Superior temporal gyrus (tissue), 1 donor: ENCODE measurements at regions not wholly inside any gene's neighbourhood (a gene's known extent, or its start where the extent isn't known, plus 50 kb on each side); places are given as distances from the start of the nearest gene placed in this dataset.
"Not testable (repeated sequence)": the region's sequence is repeated elsewhere in the genome, so short reads cannot be mapped to it uniquely, and the experiment has no call there.

ENCODE experiments used
- DNase-seq: peaks from one replicate; pipeline ENCODE4 v3.0.0-alpha.2; 2016; ENCODE audit errors: extremely low spot score

GRCh38 chr12:42728287-42728686 lies 138.7 kb upstream of the PRICKLE1 start:
- no peak for DNase-seq

- DNase-seq: no peak
Measured at GRCh38 chr12:42725809-42726208, 136.3 kb upstream of the PRICKLE1 start.

GRCh38 chr12:42716491-42716891 lies 126.9 kb upstream of the PRICKLE1 start:
- no peak for DNase-seq

- DNase-seq: not testable (repeated sequence)
Measured at GRCh38 chr12:42713566-42713965, 124.0 kb upstream of the PRICKLE1 start.

- DNase-seq: not testable (repeated sequence)
Measured at GRCh38 chr12:42708374-42708773, 118.8 kb upstream of the PRICKLE1 start.

GRCh38 chr12:42707312-42708226 lies 118.0 kb upstream of the PRICKLE1 start:
- DNase-seq: no peak

GRCh38 chr12:42706321-42706720 lies 116.8 kb upstream of the PRICKLE1 start:
- no peak for DNase-seq

- DNase-seq: no peak
Measured at GRCh38 chr12:42705863-42706262, 116.3 kb upstream of the PRICKLE1 start.

- DNase-seq: no peak
Measured at GRCh38 chr12:42704810-42705401, 115.4 kb upstream of the PRICKLE1 start.

- DNase-seq: no peak
Measured at GRCh38 chr12:42704340-42704739, 114.8 kb upstream of the PRICKLE1 start.

- DNase-seq: no peak
Measured at GRCh38 chr12:42701084-42701483, 111.5 kb upstream of the PRICKLE1 start.

GRCh38 chr12:42698213-42698612 lies 108.7 kb upstream of the PRICKLE1 start:
- no peak for DNase-seq

GRCh38 chr12:42696406-42697149 lies 107.0 kb upstream of the PRICKLE1 start:
- DNase-seq: no peak

- no peak for DNase-seq
Measured at GRCh38 chr12:42695490-42695995, 106.0 kb upstream of the PRICKLE1 start.

GRCh38 chr12:42692749-42693148 lies 103.2 kb upstream of the PRICKLE1 start:
- no peak for DNase-seq

- no peak for DNase-seq
Measured at GRCh38 chr12:42691991-42692557, 102.5 kb upstream of the PRICKLE1 start.

- no peak for DNase-seq
Measured at GRCh38 chr12:42690264-42690663, 100.7 kb upstream of the PRICKLE1 start.

GRCh38 chr12:42689699-42690098 lies 100.2 kb upstream of the PRICKLE1 start:
- DNase-seq: no peak

GRCh38 chr12:42686514-42687172 lies 97.1 kb upstream of the PRICKLE1 start:
- no peak for DNase-seq

GRCh38 chr12:42684802-42685071 lies 95.2 kb upstream of the PRICKLE1 start:
- no peak for DNase-seq

- DNase-seq: no peak
Measured at GRCh38 chr12:42683933-42684801, 94.6 kb upstream of the PRICKLE1 start.
